ENCODE measurements at regions not wholly inside any gene's neighbourhood (a gene's known extent, or its start where the extent isn't known, plus 50 kb on each side); places are given as distances from the start of the nearest gene placed in this dataset.

GRCh38 chr2:150705767-150706166 lies 218.3 kb upstream of the RND3 start:
- no peak overlapping the region for H3K27ac Mint-ChIP-seq
- no peaks in the 10 kb centered on the region for H3K27me3 Mint-ChIP-seq
- H3K9me3 Mint-ChIP-seq, result no peaks in the 10 kb centered on the region
- H3K4me3 Mint-ChIP-seq, result no peak overlapping the region
- H3K4me1 Mint-ChIP-seq, result no peaks in the 10 kb centered on the region
- H3K36me3 Mint-ChIP-seq, result no peaks in the 10 kb centered on the region
- no peak for DNase-seq
- CTCF ChIA-PET, result no interaction called here

GRCh38 chr2:150705357-150705756 lies 217.9 kb upstream of the RND3 start:
- H3K9me3 Mint-ChIP-seq, result no peaks in the 10 kb centered on the region
- no peak for DNase-seq
- H3K4me3 Mint-ChIP-seq, result no peak overlapping the region
- no peaks in the 10 kb centered on the region for H3K36me3 Mint-ChIP-seq
- no peaks in the 10 kb centered on the region for H3K4me1 Mint-ChIP-seq
- no peak overlapping the region for H3K27ac Mint-ChIP-seq
- CTCF ChIA-PET, result no interaction called here
- no peaks in the 10 kb centered on the region for H3K27me3 Mint-ChIP-seq

GRCh38 chr2:150702791-150703190 lies 215.3 kb upstream of the RND3 start:
- CTCF ChIA-PET, result no interaction called here
- no peak for DNase-seq
- H3K27me3 Mint-ChIP-seq, result no peaks in the 10 kb centered on the region
- no peak overlapping the region for H3K27ac Mint-ChIP-seq
- H3K4me1 Mint-ChIP-seq, result no peaks in the 10 kb centered on the region
- H3K9me3 Mint-ChIP-seq, result no peaks in the 10 kb centered on the region
- H3K36me3 Mint-ChIP-seq, result no peaks in the 10 kb centered on the region
- H3K4me3 Mint-ChIP-seq, result no peak overlapping the region

GRCh38 chr2:150700666-150701580 lies 213.5 kb upstream of the RND3 start:
- Mint-ChIP-seq H3K4me1 (no peaks in the 10 kb centered on the region), H3K27ac (no peak overlapping the region), H3K27me3 (no peaks in the 10 kb centered on the region), H3K36me3 (no peaks in the 10 kb centered on the region), H3K4me3 (no peak overlapping the region), H3K9me3 (no peaks in the 10 kb centered on the region)
- CTCF ChIA-PET, result no interaction called here
- DNase-seq, result no peak

- DNase-seq, result no peak
- Mint-ChIP-seq H3K27ac (no peak overlapping the region), H3K36me3 (no peaks in the 10 kb centered on the region), H3K4me1 (no peaks in the 10 kb centered on the region), H3K9me3 (no peaks in the 10 kb centered on the region), H3K4me3 (no peak overlapping the region), H3K27me3 (no peaks in the 10 kb centered on the region)
- CTCF ChIA-PET, result no interaction called here
Measured at GRCh38 chr2:150699218-150699617, 211.8 kb upstream of the RND3 start.

- no peak for DNase-seq
- H3K36me3 Mint-ChIP-seq, result no peaks in the 10 kb centered on the region
- no peak overlapping the region for H3K4me3 Mint-ChIP-seq
- no peak overlapping the region for H3K27ac Mint-ChIP-seq
- no peaks in the 10 kb centered on the region for H3K9me3 Mint-ChIP-seq
- no peaks in the 10 kb centered on the region for H3K27me3 Mint-ChIP-seq
- CTCF ChIA-PET, result no interaction called here
- no peaks in the 10 kb centered on the region for H3K4me1 Mint-ChIP-seq
Measured at GRCh38 chr2:150698016-150698661, 210.7 kb upstream of the RND3 start.

- Mint-ChIP-seq H3K36me3 (no peaks in the 10 kb centered on the region), H3K27ac (no peak overlapping the region), H3K27me3 (no peaks in the 10 kb centered on the region), H3K9me3 (no peaks in the 10 kb centered on the region), H3K4me3 (no peak overlapping the region), H3K4me1 (no peaks in the 10 kb centered on the region)
- no peak for DNase-seq
- CTCF ChIA-PET, result no interaction called here
Measured at GRCh38 chr2:150697596-150697995, 210.1 kb upstream of the RND3 start.

- Mint-ChIP-seq H3K4me3 (no peak overlapping the region), H3K36me3 (no peaks in the 10 kb centered on the region), H3K27ac (no peak overlapping the region), H3K9me3 (no peaks in the 10 kb centered on the region), H3K27me3 (no peaks in the 10 kb centered on the region), H3K4me1 (no peaks in the 10 kb centered on the region)
- no peak for DNase-seq
- CTCF ChIA-PET, result interaction anchor here (1.1 kb wide), 1 partner anchor 11 kb away, joined by 4 read pairs; no protein-coding TSS in a partner anchor
Measured at GRCh38 chr2:150695451-150696135, 208.1 kb upstream of the RND3 start.

- H3K36me3 Mint-ChIP-seq, result no peaks in the 10 kb centered on the region
- H3K27ac Mint-ChIP-seq, result no peak overlapping the region
- no peak overlapping the region for H3K4me3 Mint-ChIP-seq
- H3K9me3 Mint-ChIP-seq, result no peaks in the 10 kb centered on the region
- CTCF ChIA-PET, result no interaction called here
- no peaks in the 10 kb centered on the region for H3K27me3 Mint-ChIP-seq
- DNase-seq, result no peak
- no peaks in the 10 kb centered on the region for H3K4me1 Mint-ChIP-seq
Measured at GRCh38 chr2:150693556-150693955, 206.1 kb upstream of the RND3 start.

GRCh38 chr2:150690870-150691269 lies 203.4 kb upstream of the RND3 start:
- no peak overlapping the region for H3K4me3 Mint-ChIP-seq
- H3K27me3 Mint-ChIP-seq, result no peaks in the 10 kb centered on the region
- H3K27ac Mint-ChIP-seq, result no peak overlapping the region
- H3K4me1 Mint-ChIP-seq, result no peaks in the 10 kb centered on the region
- DNase-seq, result no peak
- CTCF ChIA-PET, result no interaction called here
- H3K36me3 Mint-ChIP-seq, result no peaks in the 10 kb centered on the region
- no peaks in the 10 kb centered on the region for H3K9me3 Mint-ChIP-seq

- Mint-ChIP-seq H3K4me1 (no peaks in the 10 kb centered on the region), H3K36me3 (no peaks in the 10 kb centered on the region), H3K4me3 (no peak overlapping the region), H3K27me3 (no peaks in the 10 kb centered on the region), H3K9me3 (no peaks in the 10 kb centered on the region), H3K27ac (no peak overlapping the region)
- CTCF ChIA-PET, result no interaction called here
- DNase-seq, result no peak
Measured at GRCh38 chr2:150690261-150690660, 202.8 kb upstream of the RND3 start.

GRCh38 chr2:150689590-150689989 lies 202.1 kb upstream of the RND3 start:
- no peak overlapping the region for H3K27ac Mint-ChIP-seq
- CTCF ChIA-PET, result no interaction called here
- H3K9me3 Mint-ChIP-seq, result no peaks in the 10 kb centered on the region
- no peaks in the 10 kb centered on the region for H3K4me1 Mint-ChIP-seq
- no peaks in the 10 kb centered on the region for H3K36me3 Mint-ChIP-seq
- no peaks in the 10 kb centered on the region for H3K27me3 Mint-ChIP-seq
- H3K4me3 Mint-ChIP-seq, result no peak overlapping the region
- no peak for DNase-seq

GRCh38 chr2:150688016-150688415 lies 200.5 kb upstream of the RND3 start:
- CTCF ChIA-PET, result no interaction called here
- H3K4me3 Mint-ChIP-seq, result no peak overlapping the region
- no peak overlapping the region for H3K27ac Mint-ChIP-seq
- H3K9me3 Mint-ChIP-seq, result no peaks in the 10 kb centered on the region
- H3K27me3 Mint-ChIP-seq, result no peaks in the 10 kb centered on the region
- no peak for DNase-seq
- no peaks in the 10 kb centered on the region for H3K36me3 Mint-ChIP-seq
- H3K4me1 Mint-ChIP-seq, result no peaks in the 10 kb centered on the region

GRCh38 chr2:150686391-150686790 lies 198.9 kb upstream of the RND3 start:
- no peaks in the 10 kb centered on the region for H3K4me1 Mint-ChIP-seq
- H3K27me3 Mint-ChIP-seq, result no peaks in the 10 kb centered on the region
- CTCF ChIA-PET, result no interaction called here
- no peak overlapping the region for H3K27ac Mint-ChIP-seq
- no peak overlapping the region for H3K4me3 Mint-ChIP-seq
- DNase-seq, result no peak
- no peaks in the 10 kb centered on the region for H3K36me3 Mint-ChIP-seq
- H3K9me3 Mint-ChIP-seq, result no peaks in the 10 kb centered on the region
